ENCODE measurements at regions not wholly inside any gene's neighbourhood (a gene's known extent, or its start where the extent isn't known, plus 50 kb on each side); places are given as distances from the start of the nearest gene placed in this dataset.
"Not testable (repeated sequence)": the region's sequence is repeated elsewhere in the genome, so short reads cannot be mapped to it uniquely, and the experiment has no call there.

GRCh38 chr10:15427843-15428414 is 56.8 kb upstream of the FAM171A1 start:
- peak; percentile 97 for FAIRE-seq

- no peak for FAIRE-seq
These were observed 55.5 kb upstream of the FAM171A1 start for GRCh38 chr10:15426558-15426957.

- FAIRE-seq: no peak
These were observed 55.0 kb upstream of the FAM171A1 start for GRCh38 chr10:15426115-15426514.

GRCh38 chr10:15421875-15422274 is 50.8 kb upstream of the FAM171A1 start:
- not testable (repeated sequence) for FAIRE-seq
